ENCODE measurements at regions not wholly inside any gene's neighbourhood (a gene's known extent, or its start where the extent isn't known, plus 50 kb on each side); places are given as distances from the start of the nearest gene placed in this dataset.

GRCh38 chr9:23306731-23307130, 519.3 kb downstream of the ELAVL2 start:
- Mint-ChIP-seq H3K36me3 (no peaks in the 10 kb centered on the region), H3K9me3 (no peaks in the 10 kb centered on the region), H3K4me1 (no peaks in the 10 kb centered on the region), H3K27ac (no peak overlapping the region), H3K4me3 (no peak overlapping the region), H3K27me3 (ENCODE audit: insufficient read depth, low read depth) (no peaks in the 10 kb centered on the region)
- Histone ChIP-seq H4K20me1 (ENCODE audit: low read depth) (no peaks in the 10 kb centered on the region), H3K9me3 (ENCODE audit: low read depth) (no peaks in the 10 kb centered on the region), H3F3A (ENCODE audit: low read depth) (no peaks in the 10 kb centered on the region), H3K79me2 (ENCODE audit: low read depth) (no peaks in the 10 kb centered on the region), H2AFZ (replicated peaks) (no peak overlapping the region), H3K4me1 (no peaks in the 10 kb centered on the region), H3K27me3 (no peaks in the 10 kb centered on the region), H3K4me3 (no peak overlapping the region), H3K27ac (no peak overlapping the region), H3K36me3 (no peaks in the 10 kb centered on the region), H3K4me2 (no peak overlapping the region), H3K9ac (no peak overlapping the region)
- DNase-seq (ENCODE audit: low spot score) = no peak
- TF ChIP-seq EZH2phosphoT487 (IDR thresholded peaks at IDR 0.05) (no peak), EZH2 (IDR thresholded peaks at IDR 0.05) (no peak), CTCF (IDR thresholded peaks at IDR 0.05) (no peak)

- Histone ChIP-seq H3K36me3 (no peaks in the 10 kb centered on the region), H3K79me2 (ENCODE audit: low read depth) (no peaks in the 10 kb centered on the region), H3K27me3 (no peaks in the 10 kb centered on the region), H4K20me1 (ENCODE audit: low read depth) (no peaks in the 10 kb centered on the region), H3K4me3 (no peak overlapping the region), H3K9ac (no peak overlapping the region), H2AFZ (replicated peaks) (no peak overlapping the region), H3K9me3 (ENCODE audit: low read depth) (no peaks in the 10 kb centered on the region), H3K27ac (no peak overlapping the region), H3F3A (ENCODE audit: low read depth) (no peaks in the 10 kb centered on the region), H3K4me2 (no peak overlapping the region), H3K4me1 (no peaks in the 10 kb centered on the region)
- no peak overlapping the region for H3K4me3 Mint-ChIP-seq
- H3K27ac Mint-ChIP-seq = no peak overlapping the region
- H3K36me3 Mint-ChIP-seq = no peaks in the 10 kb centered on the region
- H3K27me3 Mint-ChIP-seq (ENCODE audit: insufficient read depth, low read depth) = no peaks in the 10 kb centered on the region
- no peak for DNase-seq (ENCODE audit: low spot score)
- TF ChIP-seq EZH2phosphoT487 (IDR thresholded peaks at IDR 0.05) = no peak
- TF ChIP-seq EZH2 (IDR thresholded peaks at IDR 0.05) = no peak
- TF ChIP-seq CTCF (IDR thresholded peaks at IDR 0.05) = no peak
- H3K4me1 Mint-ChIP-seq = no peaks in the 10 kb centered on the region
- no peaks in the 10 kb centered on the region for H3K9me3 Mint-ChIP-seq
Measured at GRCh38 chr9:23307731-23308513, 518.1 kb downstream of the ELAVL2 start.

- no peaks in the 10 kb centered on the region for H3K36me3 ChIP-seq
Measured at GRCh38 chr9:23309800-23310199, 516.2 kb downstream of the ELAVL2 start.

More at GRCh38 chr9:23309800-23310199, 516.2 kb downstream of the ELAVL2 start:
- Histone ChIP-seq H2AFZ (replicated peaks) (no peak overlapping the region), H3K27me3 (no peaks in the 10 kb centered on the region), H3K27ac (no peak overlapping the region), H3K4me3 (no peak overlapping the region), H3K4me1 (no peaks in the 10 kb centered on the region), H4K20me1 (ENCODE audit: low read depth) (no peaks in the 10 kb centered on the region), H3K79me2 (ENCODE audit: low read depth) (no peaks in the 10 kb centered on the region), H3K9me3 (ENCODE audit: low read depth) (no peaks in the 10 kb centered on the region), H3F3A (ENCODE audit: low read depth) (no peaks in the 10 kb centered on the region), H3K9ac (no peak overlapping the region), H3K4me2 (no peak overlapping the region)
- H3K4me1 Mint-ChIP-seq = no peaks in the 10 kb centered on the region
- no peak for DNase-seq (ENCODE audit: low spot score)
- H3K9me3 Mint-ChIP-seq = no peaks in the 10 kb centered on the region
- no peaks in the 10 kb centered on the region for H3K27me3 Mint-ChIP-seq (ENCODE audit: insufficient read depth, low read depth)
- H3K27ac Mint-ChIP-seq = no peak overlapping the region
- TF ChIP-seq EZH2 (IDR thresholded peaks at IDR 0.05) = no peak
- TF ChIP-seq CTCF (IDR thresholded peaks at IDR 0.05) = no peak
- no peak for TF ChIP-seq EZH2phosphoT487 (IDR thresholded peaks at IDR 0.05)
- H3K36me3 Mint-ChIP-seq = no peaks in the 10 kb centered on the region
- H3K4me3 Mint-ChIP-seq = no peak overlapping the region

All from neural progenitor cell (in vitro differentiated cells).